Colonic mucosa (tissue), 4 donors: ENCODE measurements at regions not wholly inside any gene's neighbourhood (a gene's known extent, or its start where the extent isn't known, plus 50 kb on each side); places are given as distances from the start of the nearest gene placed in this dataset.

Experiments used
- DNase-seq: peaks from one replicate; pipeline ENCODE4 v3.0.0-alpha.2; 2020
- H3K27ac ChIP-seq: fragments of 200-600 bp; one replicate; pipeline ENCODE4 v1.8.0; 2021
- H3K27me3 ChIP-seq: fragments of 200-600 bp; one replicate; pipeline ENCODE4 v1.8.0; 2021
- H3K36me3 ChIP-seq: fragments of 200-600 bp; one replicate; pipeline ENCODE4 v1.8.0; 2021
- H3K4me1 ChIP-seq: fragments of 200-600 bp; one replicate; pipeline ENCODE4 v1.8.0; 2021; ENCODE audit warnings: mild to moderate bottlenecking
- H3K4me3 ChIP-seq: fragments of 200-600 bp; one replicate; pipeline ENCODE4 v1.8.0; 2021
- H3K9ac ChIP-seq, 2 donors: one replicate each; pipeline ENCODE4 v1.7.0; 2013; ENCODE audit warnings: control low read depth in 2 of 2, low read depth in 2 of 2, low read length in 2 of 2
- H3K9me3 ChIP-seq: fragments of 200-600 bp; one replicate; pipeline ENCODE4 v1.8.0; 2021
- CTCF ChIP-seq: fragments of 200-600 bp; IDR thresholded peaks from one replicate; pipeline ENCODE4 v1.8.0; 2022; ENCODE audit warnings: antibody characterized with exemption, mild to moderate bottlenecking
- intact Hi-C: fragments of 100-400 bp; cut with DNase I; formaldehyde crosslinking; loops from one replicate; pipeline ENCODE4 v1.14.1; 2022
- donor health status: healthy.
- donor health status: DM: no; HTN: no; CAD: no.
- donor health status: DM: no; HTN: no; CAD: no.

- TF ChIP-seq CTCF: no peak
- H3K27me3 ChIP-seq: no peaks in the 10 kb centered on the region
- no peak overlapping the region for H3K4me3 ChIP-seq
- no peaks in the 10 kb centered on the region for H3K4me1 ChIP-seq
- H3K27ac ChIP-seq: no peak overlapping the region
- no peak for DNase-seq
- H3K9me3 ChIP-seq: no peaks in the 10 kb centered on the region
- no peaks in the 10 kb centered on the region for H3K36me3 ChIP-seq
- intact Hi-C loops: no loop called here
- H3K9ac ChIP-seq: no peak overlapping the region
These were observed 381.0 kb downstream of the MEIS1 start for GRCh38 chr2:66815886-66816285.

GRCh38 chr2:66821168-66821567 is 386.2 kb downstream of the MEIS1 start:
- TF ChIP-seq CTCF: no peak
- H3K27me3 ChIP-seq: no peaks in the 10 kb centered on the region
- no peak for DNase-seq

GRCh38 chr2:66822186-66822585 is 387.3 kb downstream of the MEIS1 start:
- H3K4me3 ChIP-seq: no peak overlapping the region
- TF ChIP-seq CTCF: no peak
- no peaks in the 10 kb centered on the region for H3K4me1 ChIP-seq
- no peaks in the 10 kb centered on the region for H3K27me3 ChIP-seq
- H3K9me3 ChIP-seq: no peaks in the 10 kb centered on the region
- H3K9ac ChIP-seq: no peak overlapping the region
- no peaks in the 10 kb centered on the region for H3K36me3 ChIP-seq
- intact Hi-C loops: no loop called here
- no peak overlapping the region for H3K27ac ChIP-seq
- no peak for DNase-seq

More at GRCh38 chr2:66821168-66821567, 386.2 kb downstream of the MEIS1 start:
- Histone ChIP-seq H3K9me3 (no peaks in the 10 kb centered on the region), H3K27ac (no peak overlapping the region), H3K36me3 (no peaks in the 10 kb centered on the region), H3K4me3 (no peak overlapping the region), H3K9ac (no peak overlapping the region), H3K4me1 (no peaks in the 10 kb centered on the region)
- intact Hi-C loops: no loop called here

GRCh38 chr2:66824926-66825325 is 390.0 kb downstream of the MEIS1 start:
- Histone ChIP-seq H3K27me3 (no peaks in the 10 kb centered on the region), H3K9ac (no peak overlapping the region), H3K4me1 (no peaks in the 10 kb centered on the region), H3K4me3 (no peak overlapping the region), H3K9me3 (no peaks in the 10 kb centered on the region), H3K27ac (no peak overlapping the region), H3K36me3 (no peaks in the 10 kb centered on the region)
- intact Hi-C loops: no loop called here
- DNase-seq: no peak
- TF ChIP-seq CTCF: no peak

GRCh38 chr2:66827851-66828250 is 392.9 kb downstream of the MEIS1 start:
- Histone ChIP-seq H3K9ac (no peak overlapping the region), H3K27ac (no peak overlapping the region), H3K27me3 (no peaks in the 10 kb centered on the region), H3K36me3 (no peaks in the 10 kb centered on the region), H3K4me3 (no peak overlapping the region), H3K4me1 (no peaks in the 10 kb centered on the region), H3K9me3 (no peaks in the 10 kb centered on the region)
- DNase-seq: no peak
- intact Hi-C loops: no loop called here
- TF ChIP-seq CTCF: no peak

GRCh38 chr2:66828876-66829275 is 394.0 kb downstream of the MEIS1 start:
- H3K4me1 ChIP-seq: no peaks in the 10 kb centered on the region
- no peak for TF ChIP-seq CTCF
- no peak overlapping the region for H3K27ac ChIP-seq
- no peaks in the 10 kb centered on the region for H3K27me3 ChIP-seq
- H3K9ac ChIP-seq: no peak overlapping the region
- H3K9me3 ChIP-seq: no peaks in the 10 kb centered on the region
- no peaks in the 10 kb centered on the region for H3K36me3 ChIP-seq
- no peak overlapping the region for H3K4me3 ChIP-seq
- intact Hi-C loops: no loop called here
- DNase-seq: no peak
